MV-4-11 (cell line): ENCODE measurements at regions not wholly inside any gene's neighbourhood (a gene's known extent, or its start where the extent isn't known, plus 50 kb on each side); places are given as distances from the start of the nearest gene placed in this dataset.

Experiments
- DNase-seq: peaks from one replicate; lab custom pipeline; 2025; lab: John Stamatoyannopoulos, UW

GRCh38 chr12:112559784-112560183 is 141.0 kb downstream of the PTPN11 start:
- no peak for DNase-seq

- DNase-seq = no peak
Observed at GRCh38 chr12:112564160-112564784, 145.5 kb downstream of the PTPN11 start.

GRCh38 chr12:112568641-112569040 is 149.9 kb downstream of the PTPN11 start:
- DNase-seq = no peak

- no peak for DNase-seq
Observed at GRCh38 chr12:112570096-112570495, 151.3 kb downstream of the PTPN11 start.

- DNase-seq = no peak
Observed at GRCh38 chr12:112573141-112573540, 154.4 kb downstream of the PTPN11 start.

- DNase-seq = no peak
Observed at GRCh38 chr12:112574896-112575558, 156.3 kb downstream of the PTPN11 start.

GRCh38 chr12:112575559-112576067 is 156.9 kb downstream of the PTPN11 start:
- no peak for DNase-seq

- DNase-seq = no peak
Observed at GRCh38 chr12:112577473-112578329, 159.0 kb downstream of the PTPN11 start.

GRCh38 chr12:112584266-112584722 is 165.5 kb downstream of the PTPN11 start:
- no peak for DNase-seq

- no peak for DNase-seq
Observed at GRCh38 chr12:112586148-112586783, 167.5 kb downstream of the PTPN11 start.

GRCh38 chr12:112589275-112589674 is 170.5 kb downstream of the PTPN11 start:
- DNase-seq = no peak

- no peak for DNase-seq
Observed at GRCh38 chr12:112590281-112590680, 171.5 kb downstream of the PTPN11 start.

- DNase-seq = no peak
Observed at GRCh38 chr12:112591488-112591887, 172.7 kb downstream of the PTPN11 start.

- no peak for DNase-seq
Observed at GRCh38 chr12:112595410-112595809, 176.7 kb downstream of the PTPN11 start.

- no peak for DNase-seq
Observed at GRCh38 chr12:112597986-112598385, 179.2 kb downstream of the PTPN11 start.

- peak; percentile 7 for DNase-seq
Observed at GRCh38 chr12:112598626-112599025, 179.9 kb downstream of the PTPN11 start.

GRCh38 chr12:112599871-112600270 is 181.1 kb downstream of the PTPN11 start:
- peak; percentile 32 for DNase-seq

GRCh38 chr12:112602150-112602549 is 183.4 kb downstream of the PTPN11 start:
- DNase-seq = no peak

GRCh38 chr12:112606611-112607365 is 184.8 kb upstream of the RPH3A start:
- DNase-seq = peak; percentile 63

- no peak for DNase-seq
Observed at GRCh38 chr12:112607427-112607826, 184.1 kb upstream of the RPH3A start.

- no peak for DNase-seq
Observed at GRCh38 chr12:112611908-112612307, 179.6 kb upstream of the RPH3A start.
